ENCODE measurements at regions not wholly inside any gene's neighbourhood (a gene's known extent, or its start where the extent isn't known, plus 50 kb on each side); places are given as distances from the start of the nearest gene placed in this dataset.
"Not testable (repeated sequence)": the region's sequence is repeated elsewhere in the genome, so short reads cannot be mapped to it uniquely, and the experiment has no call there.

DNA sequence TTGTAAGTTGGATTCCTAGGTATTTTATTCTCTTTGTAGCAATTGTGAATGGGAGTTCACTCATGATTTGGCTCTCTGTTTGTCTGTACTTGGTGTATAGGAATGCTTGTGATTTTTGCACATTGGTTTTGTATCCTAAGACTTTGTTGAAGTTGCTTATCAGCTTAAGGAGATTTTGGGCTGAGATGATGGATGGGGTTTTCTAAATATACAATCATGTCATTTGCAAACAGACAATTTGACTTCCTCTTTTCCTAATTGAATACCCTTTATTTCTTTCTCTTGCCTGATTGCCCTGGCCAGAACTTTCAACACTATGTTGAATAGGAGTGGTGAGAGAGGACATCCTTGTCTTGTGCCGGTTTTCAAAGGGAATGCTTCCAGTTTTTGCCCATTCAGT is 391.8 kb downstream of the NPIPA7 start:
- TF ChIP-seq, protein P1, sequence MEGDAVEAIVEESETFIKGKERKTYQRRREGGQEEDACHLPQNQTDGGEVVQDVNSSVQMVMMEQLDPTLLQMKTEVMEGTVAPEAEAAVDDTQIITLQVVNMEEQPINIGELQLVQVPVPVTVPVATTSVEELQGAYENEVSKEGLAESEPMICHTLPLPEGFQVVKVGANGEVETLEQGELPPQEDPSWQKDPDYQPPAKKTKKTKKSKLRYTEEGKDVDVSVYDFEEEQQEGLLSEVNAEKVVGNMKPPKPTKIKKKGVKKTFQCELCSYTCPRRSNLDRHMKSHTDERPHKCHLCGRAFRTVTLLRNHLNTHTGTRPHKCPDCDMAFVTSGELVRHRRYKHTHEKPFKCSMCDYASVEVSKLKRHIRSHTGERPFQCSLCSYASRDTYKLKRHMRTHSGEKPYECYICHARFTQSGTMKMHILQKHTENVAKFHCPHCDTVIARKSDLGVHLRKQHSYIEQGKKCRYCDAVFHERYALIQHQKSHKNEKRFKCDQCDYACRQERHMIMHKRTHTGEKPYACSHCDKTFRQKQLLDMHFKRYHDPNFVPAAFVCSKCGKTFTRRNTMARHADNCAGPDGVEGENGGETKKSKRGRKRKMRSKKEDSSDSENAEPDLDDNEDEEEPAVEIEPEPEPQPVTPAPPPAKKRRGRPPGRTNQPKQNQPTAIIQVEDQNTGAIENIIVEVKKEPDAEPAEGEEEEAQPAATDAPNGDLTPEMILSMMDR (IDR thresholded peaks at IDR 0.05; ENCODE audit: insufficient read depth, low read depth, low read length) = not testable (repeated sequence)
- not testable (repeated sequence) for TF ChIP-seq EZH2 (IDR thresholded peaks at IDR 0.05; ENCODE audit: insufficient read depth, low read length)

Data from astrocyte (in vitro differentiated cells and primary cell).